ENCODE measurements at regions not wholly inside any gene's neighbourhood (a gene's known extent, or its start where the extent isn't known, plus 50 kb on each side); places are given as distances from the start of the nearest gene placed in this dataset.
A peak's percentile ranks its signal among the peaks of the same experiment; 100 is the strongest.

DNA sequence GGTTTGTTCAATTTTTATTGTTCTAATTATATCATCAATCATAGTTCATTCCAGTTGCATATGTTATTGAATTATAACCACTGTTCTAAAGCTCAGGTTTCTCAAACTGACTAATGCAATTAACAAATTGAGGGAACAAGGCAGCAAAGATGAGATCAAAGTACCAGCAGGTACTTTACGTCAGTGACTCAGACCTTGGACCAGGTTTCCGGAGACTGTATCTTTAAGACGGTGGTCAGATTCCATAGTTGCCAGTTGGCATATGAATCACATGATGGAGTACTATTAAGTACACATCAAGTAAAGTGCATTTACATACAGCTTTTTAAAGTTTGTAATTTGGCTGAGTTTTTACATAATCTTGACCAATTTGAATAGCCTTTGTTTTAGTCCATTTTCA lies 583.6 kb upstream of the ROBO2 start:
- WGBS, 2 experiments (ENCODE audit: insufficient coverage in 2 of 2): 78 to 100% methylated on average over 2 of the region's 3 CpGs
- Histone ChIP-seq H3K4me3 (ENCODE audit: extremely low read depth, insufficient read depth, low read length, poor library complexity, severe bottlenecking) (no peak overlapping the region), H3K27ac (ENCODE audit: low read depth, low read length, severe bottlenecking) (no peak overlapping the region), H3K9me3 (ENCODE audit: control insufficient read depth, low read length) (no peaks in the 10 kb centered on the region), H3K36me3 (ENCODE audit: control insufficient read depth, insufficient read depth, low read length) (no peaks in the 10 kb centered on the region), H3K4me1 (ENCODE audit: control insufficient read depth, insufficient read depth, low read length, poor library complexity, severe bottlenecking) (no peaks in the 10 kb centered on the region)

DNA sequence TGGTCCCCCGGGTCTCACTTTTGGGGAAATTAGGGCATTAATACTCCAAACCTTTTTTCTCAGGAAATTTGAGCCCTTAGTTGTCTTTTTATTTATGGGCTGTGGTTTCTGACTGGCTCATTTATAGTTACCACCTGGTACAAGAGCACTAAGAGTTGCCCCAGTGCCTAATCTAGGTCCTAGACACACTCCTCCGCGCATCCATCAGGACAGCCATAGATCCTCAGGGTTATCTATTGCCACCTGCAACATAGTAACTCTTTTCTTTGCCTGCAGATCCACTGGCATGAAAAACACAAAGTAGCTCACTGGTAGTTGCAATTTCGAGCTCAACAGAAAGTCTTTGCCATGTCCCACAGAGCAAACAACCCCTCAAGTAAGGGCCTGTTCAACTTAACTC lies 576.4 kb upstream of the ROBO2 start:
- H3K4me3 ChIP-seq (ENCODE audit: extremely low read depth, insufficient read depth, low read length, poor library complexity, severe bottlenecking): no peak overlapping the region
- no peaks in the 10 kb centered on the region for H3K36me3 ChIP-seq (ENCODE audit: control insufficient read depth, insufficient read depth, low read length)
- no peaks in the 10 kb centered on the region for H3K9me3 ChIP-seq (ENCODE audit: control insufficient read depth, low read length)
- H3K27ac ChIP-seq (ENCODE audit: low read depth, low read length, severe bottlenecking): no peak overlapping the region
- H3K4me1 ChIP-seq (ENCODE audit: control insufficient read depth, insufficient read depth, low read length, poor library complexity, severe bottlenecking): no peaks in the 10 kb centered on the region
- 85% methylated on average over 3 of the region's 4 CpGs for WGBS, 2 experiments (ENCODE audit: insufficient coverage in 2 of 2)

GRCh38 chr3:76470285-76470684 lies 569.6 kb upstream of the ROBO2 start:
- H3K9me3 ChIP-seq (ENCODE audit: control insufficient read depth, low read length): no peaks in the 10 kb centered on the region
- H3K36me3 ChIP-seq (ENCODE audit: control insufficient read depth, insufficient read depth, low read length): no peaks in the 10 kb centered on the region
- WGBS, 2 experiments (ENCODE audit: insufficient coverage in 2 of 2): 56 to 100% methylated on average over 1 to 2 of the region's 2 CpGs
- H3K4me1 ChIP-seq (ENCODE audit: control insufficient read depth, insufficient read depth, low read length, poor library complexity, severe bottlenecking): no peaks in the 10 kb centered on the region
- H3K4me3 ChIP-seq (ENCODE audit: extremely low read depth, insufficient read depth, low read length, poor library complexity, severe bottlenecking): no peak overlapping the region
- H3K27ac ChIP-seq (ENCODE audit: low read depth, low read length, severe bottlenecking): peak overlapping the region; percentile 50

- Histone ChIP-seq H3K27ac (ENCODE audit: low read depth, low read length, severe bottlenecking) (no peak overlapping the region), H3K36me3 (ENCODE audit: control insufficient read depth, insufficient read depth, low read length) (no peaks in the 10 kb centered on the region), H3K9me3 (ENCODE audit: control insufficient read depth, low read length) (no peaks in the 10 kb centered on the region), H3K4me1 (ENCODE audit: control insufficient read depth, insufficient read depth, low read length, poor library complexity, severe bottlenecking) (no peaks in the 10 kb centered on the region), H3K4me3 (ENCODE audit: extremely low read depth, insufficient read depth, low read length, poor library complexity, severe bottlenecking) (no peak overlapping the region)
- 91 to 94% methylated on average over 6 to 9 of the region's 9 CpGs for WGBS, 2 experiments (ENCODE audit: insufficient coverage in 2 of 2)
Measured at GRCh38 chr3:76474632-76475031, 565.3 kb upstream of the ROBO2 start.

DNA sequence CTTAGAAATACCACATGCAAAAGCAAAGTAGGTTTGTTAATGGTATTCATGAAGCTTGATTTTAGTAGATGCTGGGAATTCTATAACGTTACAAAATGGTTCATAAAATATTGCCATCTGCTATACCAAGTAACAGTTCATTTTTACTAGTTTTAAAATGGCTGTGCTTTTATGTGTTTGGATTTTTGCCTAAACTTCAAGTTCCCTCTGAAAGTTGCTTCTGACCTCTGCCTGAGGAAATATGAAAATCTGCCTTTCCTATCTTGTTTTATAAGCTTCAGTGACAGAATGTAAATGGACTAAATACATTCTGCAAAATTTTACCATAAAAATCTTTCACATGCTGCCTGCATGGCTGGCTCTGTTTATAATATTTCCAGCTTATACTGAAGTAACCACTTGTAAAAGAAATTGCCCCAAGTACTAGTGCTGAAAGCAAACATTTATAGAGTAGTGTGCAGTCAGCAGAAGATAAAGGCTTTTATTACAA lies 560.7 kb upstream of the ROBO2 start:
- H3K27ac ChIP-seq (ENCODE audit: low read depth, low read length, severe bottlenecking): no peak overlapping the region
- H3K4me3 ChIP-seq (ENCODE audit: extremely low read depth, insufficient read depth, low read length, poor library complexity, severe bottlenecking): no peak overlapping the region
- H3K4me1 ChIP-seq (ENCODE audit: control insufficient read depth, insufficient read depth, low read length, poor library complexity, severe bottlenecking): no peaks in the 10 kb centered on the region
- H3K36me3 ChIP-seq (ENCODE audit: control insufficient read depth, insufficient read depth, low read length): no peaks in the 10 kb centered on the region
- no peaks in the 10 kb centered on the region for H3K9me3 ChIP-seq (ENCODE audit: control insufficient read depth, low read length)
- no CpG with 5 or more reads among the region's 1 CpG for WGBS, 2 experiments (ENCODE audit: insufficient coverage in 2 of 2)

DNA sequence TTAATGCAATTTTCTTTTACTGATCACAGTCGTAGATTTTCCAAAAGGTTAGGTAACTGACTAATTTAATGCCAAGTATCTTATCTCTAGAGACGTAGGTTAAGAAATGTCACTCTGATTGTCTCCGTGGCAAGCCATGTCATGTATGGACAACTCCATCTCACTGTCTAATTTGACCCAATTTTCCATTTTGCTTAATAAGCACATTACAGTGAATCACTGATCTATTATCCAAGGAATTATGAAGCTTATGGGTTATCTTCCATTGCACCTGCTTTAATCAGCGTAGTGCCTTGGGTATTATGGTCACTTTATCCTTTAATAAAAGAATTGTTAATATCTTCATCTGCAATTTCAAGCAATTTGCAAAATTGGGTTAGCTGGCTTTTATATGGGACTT lies 557.4 kb upstream of the ROBO2 start:
- Histone ChIP-seq H3K4me1 (ENCODE audit: control insufficient read depth, insufficient read depth, low read length, poor library complexity, severe bottlenecking) (peaks cover 3% of the 10 kb centered on the region), H3K4me3 (ENCODE audit: extremely low read depth, insufficient read depth, low read length, poor library complexity, severe bottlenecking) (no peak overlapping the region), H3K36me3 (ENCODE audit: control insufficient read depth, insufficient read depth, low read length) (no peaks in the 10 kb centered on the region), H3K27ac (ENCODE audit: low read depth, low read length, severe bottlenecking) (no peak overlapping the region), H3K9me3 (ENCODE audit: control insufficient read depth, low read length) (no peaks in the 10 kb centered on the region)
- WGBS, 2 experiments (ENCODE audit: insufficient coverage in 2 of 2): 100% methylated on average over 2 to 3 of the region's 4 CpGs

DNA sequence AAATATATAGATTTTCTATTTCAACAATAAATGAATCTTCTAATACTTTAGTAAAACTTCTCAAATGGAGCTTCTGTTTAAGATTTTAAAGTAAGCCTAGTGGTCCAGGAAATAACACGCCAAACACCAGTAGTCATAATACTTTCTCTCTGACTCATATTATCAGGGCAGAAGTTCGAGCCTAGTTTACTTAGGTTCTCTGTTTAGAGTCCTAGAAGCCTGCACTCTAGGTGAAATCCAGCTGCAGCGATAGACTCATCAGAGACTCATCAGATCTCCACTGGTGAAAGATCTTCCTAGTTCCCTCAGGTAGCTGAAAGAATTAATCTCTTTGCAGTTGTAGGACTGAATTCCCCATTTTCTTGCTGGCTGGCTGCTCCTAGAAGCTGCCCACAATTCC lies 552.5 kb upstream of the ROBO2 start:
- 60 to 100% methylated on average over 2 of the region's 3 CpGs for WGBS, 2 experiments (ENCODE audit: insufficient coverage in 2 of 2)
- Histone ChIP-seq H3K27ac (ENCODE audit: low read depth, low read length, severe bottlenecking) (no peak overlapping the region), H3K36me3 (ENCODE audit: control insufficient read depth, insufficient read depth, low read length) (no peaks in the 10 kb centered on the region), H3K9me3 (ENCODE audit: control insufficient read depth, low read length) (peaks cover 5% of the 10 kb centered on the region), H3K4me3 (ENCODE audit: extremely low read depth, insufficient read depth, low read length, poor library complexity, severe bottlenecking) (no peak overlapping the region), H3K4me1 (ENCODE audit: control insufficient read depth, insufficient read depth, low read length, poor library complexity, severe bottlenecking) (peaks cover 3% of the 10 kb centered on the region)

- peaks cover 3% of the 10 kb centered on the region for H3K4me1 ChIP-seq (ENCODE audit: control insufficient read depth, insufficient read depth, low read length, poor library complexity, severe bottlenecking)
- peaks cover 5% of the 10 kb centered on the region for H3K9me3 ChIP-seq (ENCODE audit: control insufficient read depth, low read length)
- 91% methylated on average over 1 of the region's 3 CpGs; no CpG with 5 or more reads in 1 of the 2 experiments for WGBS, 2 experiments (ENCODE audit: insufficient coverage in 2 of 2)
Measured at GRCh38 chr3:76490064-76490463, 549.8 kb upstream of the ROBO2 start.

DNA sequence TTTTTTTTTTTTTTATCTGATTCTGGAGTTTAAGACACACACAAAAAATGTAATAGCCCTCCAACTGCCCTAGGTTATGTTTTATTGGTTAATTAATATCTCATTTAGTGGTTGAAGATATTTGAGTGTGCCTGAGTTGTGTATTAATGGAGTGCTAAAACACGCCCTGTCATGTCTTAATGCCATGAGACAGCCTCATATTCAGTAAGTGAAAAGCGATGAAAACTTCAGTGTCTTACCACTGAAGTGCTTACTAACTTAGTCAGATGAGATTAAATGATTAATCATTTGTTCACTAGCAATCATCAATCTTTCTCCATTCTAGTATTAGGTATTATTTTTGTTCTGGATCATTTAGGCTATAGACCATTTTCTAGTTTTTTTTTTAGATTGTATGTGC lies 544.7 kb upstream of the ROBO2 start:
- Histone ChIP-seq H3K4me1 (ENCODE audit: control insufficient read depth, insufficient read depth, low read length, poor library complexity, severe bottlenecking) (no peaks in the 10 kb centered on the region), H3K9me3 (ENCODE audit: control insufficient read depth, low read length) (no peaks in the 10 kb centered on the region), H3K4me3 (ENCODE audit: extremely low read depth, insufficient read depth, low read length, poor library complexity, severe bottlenecking) (no peak overlapping the region), H3K36me3 (ENCODE audit: control insufficient read depth, insufficient read depth, low read length) (no peaks in the 10 kb centered on the region), H3K27ac (ENCODE audit: low read depth, low read length, severe bottlenecking) (no peak overlapping the region)
- WGBS, 2 experiments (ENCODE audit: insufficient coverage in 2 of 2): 92 to 100% methylated on average over 1 to 2 of the region's 2 CpGs

More at GRCh38 chr3:76490064-76490463, 549.8 kb upstream of the ROBO2 start:
- Histone ChIP-seq H3K4me3 (ENCODE audit: extremely low read depth, insufficient read depth, low read length, poor library complexity, severe bottlenecking) (no peak overlapping the region), H3K27ac (ENCODE audit: low read depth, low read length, severe bottlenecking) (no peak overlapping the region), H3K36me3 (ENCODE audit: control insufficient read depth, insufficient read depth, low read length) (no peaks in the 10 kb centered on the region)

GRCh38 chr3:76497636-76498035 lies 542.3 kb upstream of the ROBO2 start:
- no peaks in the 10 kb centered on the region for H3K4me1 ChIP-seq (ENCODE audit: control insufficient read depth, insufficient read depth, low read length, poor library complexity, severe bottlenecking)
- no peaks in the 10 kb centered on the region for H3K36me3 ChIP-seq (ENCODE audit: control insufficient read depth, insufficient read depth, low read length)
- WGBS, 2 experiments (ENCODE audit: insufficient coverage in 2 of 2): 58 to 67% methylated on average over 3 of the region's 3 CpGs
- H3K9me3 ChIP-seq (ENCODE audit: control insufficient read depth, low read length): no peaks in the 10 kb centered on the region
- H3K27ac ChIP-seq (ENCODE audit: low read depth, low read length, severe bottlenecking): peak overlapping the region; percentile 73
- H3K4me3 ChIP-seq (ENCODE audit: extremely low read depth, insufficient read depth, low read length, poor library complexity, severe bottlenecking): no peak overlapping the region

DNA sequence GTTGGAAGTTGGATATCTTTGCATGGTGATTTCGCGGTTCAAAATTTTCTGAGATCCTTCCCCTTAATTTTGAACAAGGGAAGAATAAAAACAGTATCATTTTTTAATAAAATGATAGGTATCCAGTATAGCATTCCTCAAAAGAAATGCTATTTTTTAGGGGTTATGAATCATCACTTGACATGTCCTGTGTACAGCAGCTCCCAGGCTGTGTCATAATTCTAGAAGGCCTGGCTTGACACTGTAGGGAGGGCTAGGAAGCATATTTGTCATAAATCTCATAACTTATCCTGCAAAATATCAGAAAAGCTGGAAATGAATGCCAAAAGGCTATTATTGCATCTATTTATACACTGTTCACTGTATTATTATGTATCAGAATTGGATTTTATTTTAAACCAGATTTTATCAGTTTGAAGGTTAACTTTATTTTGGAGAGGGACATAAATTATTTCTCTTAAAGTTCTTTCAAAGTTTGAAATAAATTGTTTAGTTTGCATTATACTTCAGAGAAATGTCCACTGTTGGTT lies 539.1 kb upstream of the ROBO2 start:
- Histone ChIP-seq H3K36me3 (ENCODE audit: control insufficient read depth, insufficient read depth, low read length) (no peaks in the 10 kb centered on the region), H3K4me3 (ENCODE audit: extremely low read depth, insufficient read depth, low read length, poor library complexity, severe bottlenecking) (no peak overlapping the region), H3K4me1 (ENCODE audit: control insufficient read depth, insufficient read depth, low read length, poor library complexity, severe bottlenecking) (no peaks in the 10 kb centered on the region), H3K9me3 (ENCODE audit: control insufficient read depth, low read length) (no peaks in the 10 kb centered on the region), H3K27ac (ENCODE audit: low read depth, low read length, severe bottlenecking) (no peak overlapping the region)
- no CpG with 5 or more reads among the region's 2 CpGs for WGBS, 2 experiments (ENCODE audit: insufficient coverage in 2 of 2)

All from mesodermal cell (in vitro differentiated cells).